Glutamatergic neuron (in vitro differentiated cells): ENCODE measurements at regions not wholly inside any gene's neighbourhood (a gene's known extent, or its start where the extent isn't known, plus 50 kb on each side); places are given as distances from the start of the nearest gene placed in this dataset.

Source experiments
- DNase-seq: peaks from one replicate; pipeline ENCODE4 v3.0.0; 2022
- H3K27ac Mint-ChIP-seq: one replicate; pipeline ENCODE4 v1.8.0; 2020; ENCODE audit warnings: mild to moderate bottlenecking, mixed read lengths, inconsistent platforms; ENCODE audit not compliant: unreplicated experiment
- H3K27me3 Mint-ChIP-seq: one replicate; pipeline ENCODE4 v1.8.0; 2020; ENCODE audit warnings: mild to moderate bottlenecking, moderate library complexity, mixed read lengths, inconsistent platforms; ENCODE audit not compliant: unreplicated experiment
- H3K36me3 Mint-ChIP-seq: one replicate; pipeline ENCODE4 v1.8.0; 2020; ENCODE audit warnings: mild to moderate bottlenecking, mixed read lengths, inconsistent platforms; ENCODE audit not compliant: unreplicated experiment
- H3K4me1 Mint-ChIP-seq: one replicate; pipeline ENCODE4 v1.8.0; 2020; ENCODE audit warnings: mild to moderate bottlenecking, low read depth, mixed read lengths, inconsistent platforms; ENCODE audit not compliant: unreplicated experiment
- H3K4me3 Mint-ChIP-seq: one replicate; pipeline ENCODE4 v1.8.0; 2020; ENCODE audit warnings: mild to moderate bottlenecking, mixed read lengths, inconsistent platforms; ENCODE audit not compliant: unreplicated experiment
- H3K9me3 Mint-ChIP-seq: one replicate; pipeline ENCODE4 v1.8.0; 2020; ENCODE audit warnings: mild to moderate bottlenecking, moderate library complexity, mixed read lengths, inconsistent platforms; ENCODE audit not compliant: unreplicated experiment
- TF ChIP-seq, protein P1 (sequence below): fragments of 200-600 bp; sonication (generic); IDR thresholded peaks from one replicate; pipeline ENCODE4 v1.5.0; 2021; ENCODE audit not compliant: partially characterized antibody, unreplicated experiment

- H3K4me3 Mint-ChIP-seq, result no peak overlapping the region
- H3K4me1 Mint-ChIP-seq, result peaks cover 2% of the 10 kb centered on the region
- TF ChIP-seq, protein P1, sequence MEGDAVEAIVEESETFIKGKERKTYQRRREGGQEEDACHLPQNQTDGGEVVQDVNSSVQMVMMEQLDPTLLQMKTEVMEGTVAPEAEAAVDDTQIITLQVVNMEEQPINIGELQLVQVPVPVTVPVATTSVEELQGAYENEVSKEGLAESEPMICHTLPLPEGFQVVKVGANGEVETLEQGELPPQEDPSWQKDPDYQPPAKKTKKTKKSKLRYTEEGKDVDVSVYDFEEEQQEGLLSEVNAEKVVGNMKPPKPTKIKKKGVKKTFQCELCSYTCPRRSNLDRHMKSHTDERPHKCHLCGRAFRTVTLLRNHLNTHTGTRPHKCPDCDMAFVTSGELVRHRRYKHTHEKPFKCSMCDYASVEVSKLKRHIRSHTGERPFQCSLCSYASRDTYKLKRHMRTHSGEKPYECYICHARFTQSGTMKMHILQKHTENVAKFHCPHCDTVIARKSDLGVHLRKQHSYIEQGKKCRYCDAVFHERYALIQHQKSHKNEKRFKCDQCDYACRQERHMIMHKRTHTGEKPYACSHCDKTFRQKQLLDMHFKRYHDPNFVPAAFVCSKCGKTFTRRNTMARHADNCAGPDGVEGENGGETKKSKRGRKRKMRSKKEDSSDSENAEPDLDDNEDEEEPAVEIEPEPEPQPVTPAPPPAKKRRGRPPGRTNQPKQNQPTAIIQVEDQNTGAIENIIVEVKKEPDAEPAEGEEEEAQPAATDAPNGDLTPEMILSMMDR, result no peak
- peaks cover 2% of the 10 kb centered on the region for H3K27me3 Mint-ChIP-seq
- no peaks in the 10 kb centered on the region for H3K9me3 Mint-ChIP-seq
- no peaks in the 10 kb centered on the region for H3K36me3 Mint-ChIP-seq
- H3K27ac Mint-ChIP-seq, result no peak overlapping the region
- no peak for DNase-seq
These were observed 383.3 kb downstream of the SH2D4B start for GRCh38 chr10:80921032-80921431.

GRCh38 chr10:80924063-80924952 is 386.6 kb downstream of the SH2D4B start:
- Mint-ChIP-seq H3K27ac (no peak overlapping the region), H3K27me3 (no peaks in the 10 kb centered on the region), H3K4me1 (no peaks in the 10 kb centered on the region), H3K36me3 (peaks cover 6% of the 10 kb centered on the region), H3K4me3 (no peak overlapping the region), H3K9me3 (no peaks in the 10 kb centered on the region)
- TF ChIP-seq, protein P1, result peak; percentile 82
- DNase-seq, result peak; percentile 73

DNA sequence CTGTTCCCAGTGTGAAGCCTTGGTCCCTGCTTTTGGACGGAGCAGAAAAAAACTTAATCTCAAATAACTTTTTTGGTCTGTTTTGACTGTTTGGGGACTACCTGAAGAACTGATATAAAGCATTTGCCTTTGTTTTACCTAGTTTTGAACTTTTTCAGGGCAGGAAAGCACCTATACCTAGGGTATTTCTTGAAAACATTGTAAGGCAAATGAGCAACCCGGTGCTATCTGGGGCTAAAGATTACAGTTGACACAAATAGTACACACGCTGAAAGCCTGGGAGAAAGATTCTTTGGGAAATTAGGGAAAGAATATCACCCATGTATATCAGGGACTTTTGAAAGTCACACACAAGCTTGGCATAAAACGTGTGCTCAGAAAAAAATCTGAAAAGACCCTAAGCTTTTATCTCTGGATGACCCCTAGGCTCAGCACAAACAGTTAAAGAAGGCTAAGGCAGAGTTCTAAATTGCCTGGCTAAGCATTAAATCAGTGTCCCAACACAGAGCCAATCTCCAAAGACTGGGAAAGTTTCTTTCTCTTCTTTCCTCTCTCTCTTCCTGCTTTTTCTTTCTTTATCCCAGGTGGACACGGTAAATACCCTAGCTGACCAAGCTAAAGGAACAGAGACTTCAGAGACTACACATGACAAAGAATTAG is 389.8 kb downstream of the SH2D4B start:
- Mint-ChIP-seq H3K4me3 (no peak overlapping the region), H3K9me3 (peaks cover 2% of the 10 kb centered on the region), H3K27ac (no peak overlapping the region), H3K27me3 (no peaks in the 10 kb centered on the region), H3K4me1 (no peaks in the 10 kb centered on the region), H3K36me3 (peaks cover 6% of the 10 kb centered on the region)
- TF ChIP-seq, protein P1, result no peak
- no peak for DNase-seq

DNA sequence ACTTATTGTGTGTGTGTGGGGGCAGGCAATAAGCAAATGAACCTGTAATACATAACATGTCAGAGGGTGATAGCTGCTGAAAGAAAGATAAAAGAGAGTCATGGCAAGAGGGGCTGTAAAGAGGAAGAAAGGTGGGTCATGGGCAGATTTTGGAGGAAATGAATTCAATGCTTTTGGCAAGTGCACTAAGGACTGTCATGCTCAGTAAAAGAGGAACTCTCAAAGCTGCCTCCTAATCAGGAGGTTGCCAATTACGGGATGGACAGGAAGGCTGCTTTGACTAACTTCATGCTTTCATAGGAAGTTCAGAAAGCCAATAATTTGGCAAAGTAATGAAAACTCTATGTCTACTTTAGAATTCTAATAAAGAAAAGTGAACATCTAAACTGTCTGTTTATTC is 401.2 kb downstream of the SH2D4B start:
- no peaks in the 10 kb centered on the region for H3K36me3 Mint-ChIP-seq
- TF ChIP-seq, protein P1, result no peak
- DNase-seq, result no peak

More for the DNA sequence above, 401.2 kb downstream of the SH2D4B start:
- Mint-ChIP-seq H3K27ac (no peak overlapping the region), H3K4me1 (peaks cover under 1% of the 10 kb centered on the region), H3K27me3 (no peaks in the 10 kb centered on the region), H3K9me3 (no peaks in the 10 kb centered on the region), H3K4me3 (no peak overlapping the region)
